CD4-positive, alpha-beta T cell treated with Interleukin-17A for 4 hours (primary cell): ENCODE measurements at regions not wholly inside any gene's neighbourhood (a gene's known extent, or its start where the extent isn't known, plus 50 kb on each side); places are given as distances from the start of the nearest gene placed in this dataset.

Source experiments
- DNase-seq: peaks from one replicate; pipeline ENCODE4 v3.0.0-alpha.2; 2020; ENCODE audit warnings: mixed read lengths

GRCh38 chr14:101004954-101005353 lies 101.4 kb upstream of the RTL1 start:
- DNase-seq: no peak

DNA sequence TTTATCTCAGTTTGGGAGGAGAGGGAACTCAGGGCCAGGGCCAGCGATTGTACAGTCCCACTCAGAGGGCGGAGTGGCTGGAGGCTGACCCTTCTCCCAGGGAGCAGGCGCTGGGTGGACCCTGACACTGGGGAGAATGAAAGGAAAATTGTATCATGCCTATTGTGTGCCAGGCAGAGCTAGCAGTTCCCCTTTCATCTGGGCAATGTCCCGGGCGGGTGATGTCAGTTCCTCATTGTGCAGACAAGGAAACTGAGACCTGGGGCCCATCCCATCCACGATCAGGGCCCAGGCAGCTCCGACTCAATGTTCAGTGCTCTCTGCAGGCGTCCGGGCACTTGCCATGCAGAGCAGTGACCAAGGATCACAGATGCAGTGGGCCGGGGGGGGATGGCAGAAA lies 101.9 kb upstream of the RTL1 start:
- DNase-seq: no peak

- DNase-seq: no peak
Observed at GRCh38 chr14:101006008-101006407, 102.5 kb upstream of the RTL1 start.

DNA sequence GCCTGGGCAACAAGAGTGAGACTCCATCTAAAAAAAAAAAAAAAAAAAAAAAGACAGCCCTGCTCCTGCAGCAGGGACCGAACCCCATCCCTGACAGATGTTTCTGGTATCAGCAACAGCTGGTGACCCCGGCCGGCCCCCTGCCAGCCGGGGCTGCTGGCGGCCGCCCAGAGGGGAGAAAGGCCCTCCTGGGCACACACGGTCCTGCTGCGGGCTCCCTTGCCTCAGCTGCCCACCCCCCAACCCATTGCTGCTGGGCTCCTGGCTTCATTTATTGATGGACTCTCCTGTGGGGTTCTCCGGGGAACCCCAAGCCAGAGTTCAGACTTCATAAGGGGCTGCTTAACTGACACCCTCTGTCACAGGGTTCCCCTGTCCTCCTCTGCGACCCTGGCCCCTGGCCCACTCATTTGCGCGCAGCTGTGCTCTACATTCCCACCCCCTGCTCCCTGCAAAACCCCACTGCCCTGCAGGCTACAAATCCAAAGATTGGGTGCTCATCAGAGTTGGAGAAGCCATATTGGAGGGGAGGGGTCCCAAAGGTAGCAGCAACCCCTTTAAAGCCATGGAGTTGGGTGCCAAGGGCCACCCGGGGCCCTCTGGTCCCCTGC lies 103.6 kb upstream of the RTL1 start:
- DNase-seq: no peak

GRCh38 chr14:101007765-101008164 lies 104.2 kb upstream of the RTL1 start:
- no peak for DNase-seq

DNA sequence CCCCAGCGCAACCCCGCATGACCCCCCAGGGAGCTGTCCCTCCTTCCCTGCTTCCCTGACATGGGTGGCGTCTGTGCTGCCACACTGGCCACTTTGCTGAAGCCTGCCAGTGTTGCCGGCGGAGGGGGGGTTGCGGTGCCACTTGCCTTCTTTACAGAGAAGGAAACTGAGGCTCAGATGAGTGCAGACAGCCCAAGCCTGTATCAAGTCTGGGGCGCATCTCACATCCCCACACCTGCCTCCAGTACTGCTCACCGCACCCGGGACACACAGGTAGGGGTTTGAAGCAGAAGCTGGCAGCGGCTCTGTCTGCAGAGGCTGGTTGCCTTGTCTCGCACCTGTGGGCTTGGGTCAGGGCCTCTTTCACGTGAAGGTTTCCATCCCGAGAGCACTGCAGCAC lies 104.7 kb upstream of the RTL1 start:
- no peak for DNase-seq

DNA sequence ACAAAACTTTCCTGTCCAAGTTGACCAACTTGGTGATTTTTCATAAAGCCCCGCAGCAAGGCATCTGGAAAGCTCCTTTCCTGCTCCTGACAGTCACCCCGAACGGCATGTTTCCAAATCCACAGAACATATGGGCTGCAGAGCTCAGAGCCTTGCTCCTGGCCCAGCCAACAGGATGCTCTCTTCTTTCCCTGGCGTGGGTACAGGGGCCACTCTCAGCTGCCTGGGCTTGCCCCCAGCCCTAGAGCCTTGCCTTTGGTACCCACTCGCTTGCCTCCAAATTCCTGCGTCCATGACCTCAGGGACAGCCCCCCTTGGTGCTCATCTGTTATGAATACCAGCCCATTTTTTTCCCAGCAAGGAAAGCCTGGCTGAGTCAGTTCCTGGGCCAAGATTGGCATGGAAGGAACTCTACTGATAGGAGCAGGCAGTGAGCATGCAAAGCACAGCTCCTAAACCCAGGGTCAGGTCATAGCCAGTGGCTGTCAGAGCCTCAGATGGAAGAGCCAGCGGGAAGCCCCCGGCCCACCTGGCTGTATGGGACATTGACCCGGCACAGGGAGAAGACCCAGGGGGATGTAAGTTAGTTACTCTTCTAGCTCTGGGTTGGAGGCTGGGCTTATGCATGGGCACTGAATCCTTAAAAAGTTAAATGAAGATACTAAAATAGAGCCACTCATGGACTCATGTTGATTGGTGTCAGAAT lies 105.3 kb upstream of the RTL1 start:
- no peak for DNase-seq

DNA sequence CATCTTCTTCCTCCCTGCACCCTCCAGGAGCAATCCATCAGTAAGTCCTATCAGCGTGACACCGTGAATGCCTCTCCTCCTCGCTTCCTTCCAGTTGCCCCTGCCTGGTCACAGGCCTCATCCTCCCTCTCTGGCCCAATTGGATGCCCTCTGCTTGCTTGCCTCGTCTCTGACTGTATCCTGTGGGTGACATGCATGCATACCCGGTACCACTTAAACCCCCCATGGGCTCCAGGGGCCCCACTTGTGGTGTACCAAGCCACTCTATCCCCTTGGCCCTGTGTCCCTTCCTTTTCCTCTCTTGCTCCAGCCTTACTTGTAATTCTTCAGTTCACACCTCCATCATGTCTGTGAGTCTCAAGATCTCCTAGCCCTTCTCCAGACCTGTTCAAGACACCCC lies 106.0 kb upstream of the RTL1 start:
- DNase-seq: no peak

GRCh38 chr14:101010293-101010692 lies 106.8 kb upstream of the RTL1 start:
- no peak for DNase-seq

GRCh38 chr14:101010835-101011234 lies 107.3 kb upstream of the RTL1 start:
- no peak for DNase-seq

GRCh38 chr14:101017209-101017608 lies 113.7 kb upstream of the RTL1 start:
- no peak for DNase-seq

- DNase-seq: no peak
Observed at GRCh38 chr14:101017806-101018560, 114.5 kb upstream of the RTL1 start.

GRCh38 chr14:101018561-101019290 lies 115.2 kb upstream of the RTL1 start:
- no peak for DNase-seq

GRCh38 chr14:101019541-101019940 lies 116.0 kb upstream of the RTL1 start:
- DNase-seq: no peak

DNA sequence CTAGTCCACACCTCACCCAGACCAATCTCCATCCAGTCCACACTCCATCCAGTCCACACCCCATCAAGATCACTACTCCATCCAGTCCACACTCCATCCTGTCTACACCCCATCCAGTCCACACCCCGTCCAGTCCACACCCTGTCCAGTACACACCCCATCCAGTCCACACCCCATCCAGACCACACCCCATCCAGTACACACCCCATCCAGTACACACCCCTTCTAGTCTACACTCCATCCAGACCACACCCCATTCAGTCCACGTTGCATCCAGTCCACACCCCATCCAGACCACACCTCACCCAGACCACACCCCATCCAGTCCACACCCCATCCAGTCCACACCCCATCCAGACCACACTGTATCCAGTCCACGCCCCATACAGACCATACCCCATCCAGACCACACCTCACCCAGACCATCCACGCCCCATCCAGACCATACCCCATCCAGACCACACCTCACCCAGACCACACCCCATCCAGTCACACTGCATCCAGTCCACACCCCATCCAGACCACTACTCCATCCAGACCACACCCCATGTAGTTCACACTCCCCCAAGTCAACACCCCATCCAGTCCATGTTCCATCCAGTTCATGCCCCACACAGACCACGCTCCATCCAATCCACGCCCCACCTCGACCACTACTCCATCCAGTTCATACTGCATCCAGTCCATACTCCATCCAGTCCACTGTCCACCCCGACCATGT lies 116.6 kb upstream of the RTL1 start:
- no peak for DNase-seq

GRCh38 chr14:101020834-101021370 lies 117.4 kb upstream of the RTL1 start:
- no peak for DNase-seq

- no peak for DNase-seq
Observed at GRCh38 chr14:101022121-101022520, 118.6 kb upstream of the RTL1 start.

GRCh38 chr14:101022916-101023435 lies 119.5 kb upstream of the RTL1 start:
- no peak for DNase-seq

DNA sequence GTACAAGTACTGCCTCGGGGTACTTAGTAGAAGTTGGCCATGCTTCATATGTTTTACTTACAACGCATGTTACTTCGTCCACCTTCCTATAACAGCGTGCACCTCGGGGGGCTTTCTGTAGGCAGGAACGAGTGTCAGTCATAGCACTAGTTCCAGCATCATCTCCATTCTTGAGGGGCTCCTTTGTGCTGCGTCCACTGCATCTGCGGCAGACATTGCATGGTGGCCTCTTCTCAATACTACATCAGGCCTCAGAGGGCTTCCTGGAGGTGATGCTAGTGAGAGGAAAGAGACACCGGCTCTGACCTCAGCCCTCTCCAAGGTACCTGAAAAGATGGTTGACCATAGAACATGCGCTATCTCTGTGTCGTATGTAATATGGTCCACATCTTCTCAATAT lies 121.2 kb upstream of the RTL1 start:
- DNase-seq: no peak

GRCh38 chr14:101025131-101025530 lies 121.6 kb upstream of the RTL1 start:
- DNase-seq: no peak

DNA sequence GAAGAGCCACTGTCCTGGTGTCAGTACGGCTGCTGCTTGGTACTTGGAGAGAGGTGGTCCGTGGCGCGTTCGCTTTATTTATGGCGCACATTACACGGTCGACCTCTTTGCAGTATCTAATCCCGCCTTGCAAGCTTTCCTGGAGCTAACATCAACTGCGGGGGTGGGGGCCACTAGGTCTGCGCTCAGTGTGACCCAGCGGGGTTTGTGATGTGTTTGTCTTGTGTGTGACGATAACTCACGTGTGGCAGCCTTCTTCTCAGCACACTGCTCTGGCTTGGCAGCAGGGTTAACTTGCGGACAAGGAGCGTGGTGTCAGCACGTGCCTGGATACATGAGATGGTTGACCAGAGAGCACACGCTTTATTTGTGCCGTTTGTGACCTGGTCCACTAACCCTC lies 122.2 kb upstream of the RTL1 start:
- DNase-seq: no peak

GRCh38 chr14:101026341-101026740 lies 122.8 kb upstream of the RTL1 start:
- no peak for DNase-seq
